NCI-H774 (cell line): ENCODE measurements at regions not wholly inside any gene's neighbourhood (a gene's known extent, or its start where the extent isn't known, plus 50 kb on each side); places are given as distances from the start of the nearest gene placed in this dataset.
"Not testable (repeated sequence)": the region's sequence is repeated elsewhere in the genome, so short reads cannot be mapped to it uniquely, and the experiment has no call there.

Experiments used
- DNase-seq: peaks from one replicate; lab custom pipeline; 2025; lab: John Stamatoyannopoulos, UW

GRCh38 chr5:58300346-58300895, 159.5 kb downstream of the PLK2 start:
- no peak for DNase-seq

GRCh38 chr5:58299256-58299655, 160.6 kb downstream of the PLK2 start:
- DNase-seq, result no peak

GRCh38 chr5:58294598-58295305, 165.1 kb downstream of the PLK2 start:
- DNase-seq, result no peak

- DNase-seq, result not testable (repeated sequence)
Measured at GRCh38 chr5:58288275-58288674, 171.6 kb downstream of the PLK2 start.

GRCh38 chr5:58286741-58287140, 173.1 kb downstream of the PLK2 start:
- no peak for DNase-seq

- no peak for DNase-seq
Measured at GRCh38 chr5:58285900-58286299, 174.0 kb downstream of the PLK2 start.

GRCh38 chr5:58284886-58285285, 175.0 kb downstream of the PLK2 start:
- no peak for DNase-seq

- DNase-seq, result no peak
Measured at GRCh38 chr5:58281189-58281588, 178.7 kb downstream of the PLK2 start.

GRCh38 chr5:58279259-58279658, 180.6 kb downstream of the PLK2 start:
- DNase-seq, result no peak

GRCh38 chr5:58276431-58276830, 183.5 kb downstream of the PLK2 start:
- DNase-seq, result no peak

GRCh38 chr5:58275516-58275915, 184.4 kb downstream of the PLK2 start:
- DNase-seq, result no peak

GRCh38 chr5:58274191-58274590, 185.7 kb downstream of the PLK2 start:
- DNase-seq, result no peak

- DNase-seq, result no peak
Measured at GRCh38 chr5:58273711-58274110, 186.2 kb downstream of the PLK2 start.

- no peak for DNase-seq
Measured at GRCh38 chr5:58268268-58268667, 191.6 kb downstream of the PLK2 start.

- DNase-seq, result no peak
Measured at GRCh38 chr5:58266402-58266801, 193.5 kb downstream of the PLK2 start.

- DNase-seq, result no peak
Measured at GRCh38 chr5:58265246-58265930, 194.5 kb downstream of the PLK2 start.

GRCh38 chr5:58264276-58264675, 195.6 kb downstream of the PLK2 start:
- no peak for DNase-seq

- DNase-seq, result no peak
Measured at GRCh38 chr5:58263296-58263695, 196.6 kb downstream of the PLK2 start.

GRCh38 chr5:58262226-58262625, 197.7 kb downstream of the PLK2 start:
- no peak for DNase-seq

GRCh38 chr5:58261605-58262004, 198.3 kb downstream of the PLK2 start:
- DNase-seq, result no peak

- no peak for DNase-seq
Measured at GRCh38 chr5:58260243-58260642, 199.6 kb downstream of the PLK2 start.

GRCh38 chr5:58259685-58260152, 200.2 kb downstream of the PLK2 start:
- no peak for DNase-seq

GRCh38 chr5:58258984-58259684, 200.8 kb downstream of the PLK2 start:
- DNase-seq, result no peak
